Brain microvascular endothelial cell (primary cell): ENCODE measurements at regions not wholly inside any gene's neighbourhood (a gene's known extent, or its start where the extent isn't known, plus 50 kb on each side); places are given as distances from the start of the nearest gene placed in this dataset.

Experiments used
- DNase-seq: peaks from one replicate; pipeline ENCODE4 v3.0.0-alpha.2; 2020
- H3K27ac ChIP-seq: fragments of 250-450 bp; sonication (Bioruptor Pico); 2 replicates; pipeline ENCODE4 v1.5.1; 2020; ENCODE audit warnings: mild to moderate bottlenecking, moderate library complexity
- H3K27me3 ChIP-seq: fragments of 250-450 bp; sonication (Bioruptor Pico); replicated peaks from 2 replicates; pipeline ENCODE4 v1.5.1; 2020; ENCODE audit warnings: mild to moderate bottlenecking
- H3K36me3 ChIP-seq: fragments of 250-450 bp; sonication (Bioruptor Pico); replicated peaks from 2 replicates; pipeline ENCODE4 v1.5.1; 2020; ENCODE audit warnings: mild to moderate bottlenecking
- H3K4me3 ChIP-seq: 2 replicates; pipeline ENCODE4 v1.5.1; 2011; ENCODE audit warnings: low read depth, mild to moderate bottlenecking, control low read depth, low read length, moderate library complexity
- CTCF ChIP-seq: IDR thresholded peaks from 2 replicates; pipeline ENCODE4 v1.5.1; 2011; ENCODE audit warnings: low read depth, mild to moderate bottlenecking, moderate library complexity, low read length, control low read depth, inconsistent platforms; ENCODE audit errors: missing control alignments
- in situ Hi-C: cut with HindIII; loops from 2 replicates; pipeline ENCODE4 v1.10.0; 2017; ENCODE audit warnings: low sequenced_read_pairs, low pct_ligation_motif_present

GRCh38 chr10:130904676-130905075 is 406.8 kb downstream of the TCERG1L start:
- DNase-seq, result no peak
- no peak overlapping the region for H3K27ac ChIP-seq
- no peak overlapping the region for H3K4me3 ChIP-seq
- H3K36me3 ChIP-seq, result no peaks in the 10 kb centered on the region
- in situ Hi-C loops, result no loop called here
- TF ChIP-seq CTCF, result no peak
- H3K27me3 ChIP-seq, result no peaks in the 10 kb centered on the region

- H3K27ac ChIP-seq, result no peak overlapping the region
- H3K36me3 ChIP-seq, result no peaks in the 10 kb centered on the region
- no peak for TF ChIP-seq CTCF
- DNase-seq, result no peak
- in situ Hi-C loops, result no loop called here
- H3K4me3 ChIP-seq, result no peak overlapping the region
- no peaks in the 10 kb centered on the region for H3K27me3 ChIP-seq
Observed at GRCh38 chr10:130905386-130905785, 406.1 kb downstream of the TCERG1L start.

- Histone ChIP-seq H3K36me3 (no peaks in the 10 kb centered on the region), H3K27me3 (no peaks in the 10 kb centered on the region), H3K27ac (no peak overlapping the region), H3K4me3 (no peak overlapping the region)
- in situ Hi-C loops, result no loop called here
- no peak for TF ChIP-seq CTCF
- no peak for DNase-seq
Observed at GRCh38 chr10:130905921-130906320, 405.6 kb downstream of the TCERG1L start.

GRCh38 chr10:130910848-130911247 is 400.7 kb downstream of the TCERG1L start:
- H3K27me3 ChIP-seq, result no peaks in the 10 kb centered on the region
- H3K27ac ChIP-seq, result no peak overlapping the region
- no peak overlapping the region for H3K4me3 ChIP-seq
- no peaks in the 10 kb centered on the region for H3K36me3 ChIP-seq
- TF ChIP-seq CTCF, result no peak
- DNase-seq, result no peak
- in situ Hi-C loops, result no loop called here

- in situ Hi-C loops, result no loop called here
- no peak for TF ChIP-seq CTCF
Observed at GRCh38 chr10:130913844-130914243, 397.7 kb downstream of the TCERG1L start.

GRCh38 chr10:130914367-130914766 is 397.2 kb downstream of the TCERG1L start:
- Histone ChIP-seq H3K27me3 (no peaks in the 10 kb centered on the region), H3K36me3 (no peaks in the 10 kb centered on the region), H3K27ac (no peak overlapping the region), H3K4me3 (no peak overlapping the region)
- DNase-seq, result no peak
- no peak for TF ChIP-seq CTCF
- in situ Hi-C loops, result no loop called here

More at GRCh38 chr10:130913844-130914243, 397.7 kb downstream of the TCERG1L start:
- Histone ChIP-seq H3K36me3 (no peaks in the 10 kb centered on the region), H3K4me3 (no peak overlapping the region), H3K27me3 (no peaks in the 10 kb centered on the region), H3K27ac (no peak overlapping the region)
- DNase-seq, result no peak
